GM10248 (cell line): ENCODE measurements at regions not wholly inside any gene's neighbourhood (a gene's known extent, or its start where the extent isn't known, plus 50 kb on each side); places are given as distances from the start of the nearest gene placed in this dataset.

ENCODE experiments used
- CTCF ChIA-PET: fragments of 300-600 bp; sonication (Branson Sonifier 250); formaldehyde crosslinking; extraction: SDS; loops from one replicate; lab custom pipeline; 2021; ENCODE audit warnings: antibody characterized with exemption; lab: Yijun Ruan, JAX
- POLR2A ChIA-PET: fragments of 350-650 bp; sonication (Branson Sonifier 250); formaldehyde crosslinking; extraction: SDS; loops from one replicate; lab custom pipeline; 2020; ENCODE audit warnings: antibody characterized with exemption; lab: Yijun Ruan, JAX
- DNase-seq: peaks from one replicate; pipeline ENCODE4 v3.0.0; 2012; ENCODE audit errors: extremely low spot score
- CTCF ChIP-seq: IDR thresholded peaks from 2 replicates; pipeline ENCODE4 v1.5.1; 2012; ENCODE audit warnings: mild to moderate bottlenecking, low read depth; ENCODE audit errors: extremely low read depth, missing control alignments, control extremely low read depth

GRCh38 chr10:3510741-3511140, 274.3 kb downstream of the KLF6 start:
- no peak for TF ChIP-seq CTCF
- ChIA-PET CTCF (no interaction called here), POLR2A (no interaction called here)
- no peak for DNase-seq

DNA sequence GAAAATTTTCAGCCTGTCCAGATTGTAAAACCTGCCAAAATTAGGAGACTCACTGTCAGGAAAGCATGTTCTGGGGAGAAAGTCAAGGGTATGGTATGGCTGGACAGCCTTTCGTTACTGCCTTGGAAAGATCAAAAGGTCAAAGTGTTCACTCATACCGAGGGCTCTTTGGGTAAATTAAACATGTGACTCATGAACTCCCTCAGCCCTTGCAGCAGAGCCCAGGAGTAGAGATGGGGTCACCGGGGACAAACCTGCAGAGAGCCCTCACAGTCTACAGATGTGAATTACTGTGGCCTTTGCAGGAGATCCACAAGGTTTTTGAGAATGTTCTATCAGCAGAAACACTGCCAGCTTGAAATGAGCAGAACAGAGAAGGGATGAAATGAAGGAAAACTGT, 275.7 kb downstream of the KLF6 start:
- ChIA-PET CTCF (no interaction called here), POLR2A (no interaction called here)
- no peak for DNase-seq
- no peak for TF ChIP-seq CTCF

DNA sequence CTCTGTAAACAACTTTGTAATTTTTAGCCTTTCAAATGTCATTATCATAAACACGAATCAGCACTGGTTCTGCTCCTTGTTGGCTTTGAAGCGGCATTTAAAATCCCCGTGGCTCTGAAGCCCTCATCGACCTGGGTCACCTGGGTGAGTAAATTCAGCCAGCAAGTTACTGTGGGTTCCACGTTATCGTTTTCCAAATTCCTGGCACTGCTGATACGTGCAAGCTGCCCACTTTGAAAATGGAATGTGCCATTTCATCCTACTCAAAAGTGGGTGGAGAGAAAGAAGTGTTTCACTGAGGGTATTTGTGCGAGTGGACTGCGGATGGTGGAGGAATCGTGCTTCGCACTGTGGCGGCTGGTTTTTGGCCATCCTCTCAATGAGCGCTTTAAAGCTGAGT, 281.7 kb downstream of the KLF6 start:
- TF ChIP-seq CTCF, result no peak
- no peak for DNase-seq
- ChIA-PET POLR2A (no interaction called here), CTCF (no interaction called here)

- no peak for TF ChIP-seq CTCF
- ChIA-PET CTCF (no interaction called here), POLR2A (no interaction called here)
- no peak for DNase-seq
Measured at GRCh38 chr10:3502673-3503072, 282.3 kb downstream of the KLF6 start.

DNA sequence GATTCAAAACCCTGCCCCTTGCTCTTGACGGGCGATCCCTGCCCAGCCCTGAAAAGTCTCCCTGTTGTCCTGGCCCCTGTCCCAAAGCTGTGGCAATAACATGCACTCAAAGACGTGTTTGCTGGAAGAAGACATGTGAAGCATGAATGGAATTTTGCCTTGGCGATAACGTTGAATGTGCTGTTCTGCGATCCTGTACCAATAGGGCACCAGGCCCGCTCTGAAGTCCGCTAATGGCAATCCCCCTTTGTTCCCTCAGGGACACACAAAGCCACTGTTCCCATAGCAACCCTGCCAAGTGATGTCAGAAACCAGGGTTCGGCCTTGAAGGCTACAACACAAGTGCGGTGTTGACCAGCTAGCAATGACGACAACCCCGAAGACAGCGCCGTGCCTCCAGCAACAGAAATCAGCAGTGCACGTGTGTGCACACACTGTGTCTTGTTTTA, 284.6 kb downstream of the KLF6 start:
- TF ChIP-seq CTCF, result no peak
- no peak for DNase-seq
- ChIA-PET CTCF (no interaction called here), POLR2A (no interaction called here)

DNA sequence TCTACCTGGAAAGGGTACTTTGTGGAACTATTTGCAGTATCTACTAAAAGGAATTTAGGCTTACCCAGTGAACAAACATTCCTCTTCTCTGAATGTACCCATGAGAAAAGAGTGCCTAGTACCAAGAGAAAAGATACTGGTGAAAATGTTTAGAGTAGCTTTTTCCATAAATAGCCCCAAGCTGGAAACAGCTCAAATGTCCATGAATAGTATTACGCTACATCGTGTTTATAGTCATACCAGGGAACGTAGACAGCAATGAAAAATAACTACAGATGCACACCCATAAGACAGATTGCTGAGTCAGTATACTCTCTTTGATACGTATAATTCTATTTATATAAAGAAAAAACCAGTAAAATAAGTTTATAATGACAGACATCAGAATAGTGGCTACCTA, 285.9 kb downstream of the KLF6 start:
- CTCF ChIA-PET, result interaction anchor here (1.2 kb wide), 1 partner anchor 20 kb away, joined by 3 read pairs; no protein-coding TSS in a partner anchor
- POLR2A ChIA-PET, result no interaction called here
- DNase-seq, result no peak
- no peak for TF ChIP-seq CTCF

DNA sequence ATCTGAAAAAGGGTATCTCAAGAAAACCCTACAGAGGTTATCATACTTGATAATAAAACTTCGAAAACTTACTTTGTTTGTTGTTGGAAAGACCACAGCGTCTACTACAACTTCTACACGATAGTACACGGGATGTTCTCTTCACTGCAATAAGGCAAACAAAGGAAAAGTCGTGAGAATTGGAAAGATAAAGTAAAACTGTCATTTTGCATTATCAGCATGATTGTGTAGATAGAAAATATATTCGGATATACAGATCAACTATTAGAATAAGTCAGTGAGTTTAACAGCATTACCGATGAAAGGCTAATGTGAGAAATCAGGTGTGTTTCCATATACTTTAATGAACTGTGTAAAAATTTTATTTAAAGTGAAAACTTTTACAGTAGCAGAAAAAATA, 287.4 kb downstream of the KLF6 start:
- no peak for DNase-seq
- ChIA-PET POLR2A (no interaction called here), CTCF (no interaction called here)
- no peak for TF ChIP-seq CTCF
